ENCODE measurements at regions not wholly inside any gene's neighbourhood (a gene's known extent, or its start where the extent isn't known, plus 50 kb on each side); places are given as distances from the start of the nearest gene placed in this dataset.

DNA sequence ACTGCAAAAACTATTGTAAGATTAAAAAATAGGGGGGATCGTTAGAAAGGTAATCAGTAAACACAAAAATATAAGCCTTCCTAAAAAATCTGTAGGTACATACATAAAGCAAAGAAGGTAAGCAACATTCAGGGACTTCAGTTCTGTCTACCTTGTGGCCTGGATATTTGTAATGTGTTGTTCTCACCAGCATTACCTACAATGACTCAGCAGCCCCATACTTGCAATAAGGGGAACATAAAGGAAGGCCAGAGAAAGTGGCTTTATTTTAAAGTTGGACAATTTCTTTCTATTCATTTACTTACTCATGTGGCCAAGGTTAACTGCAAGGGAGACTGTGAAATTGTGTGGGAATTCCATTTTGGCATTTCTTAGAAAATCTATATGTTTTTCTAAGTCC is 277.2 kb upstream of the PREP start:
- TF ChIP-seq, protein P1, sequence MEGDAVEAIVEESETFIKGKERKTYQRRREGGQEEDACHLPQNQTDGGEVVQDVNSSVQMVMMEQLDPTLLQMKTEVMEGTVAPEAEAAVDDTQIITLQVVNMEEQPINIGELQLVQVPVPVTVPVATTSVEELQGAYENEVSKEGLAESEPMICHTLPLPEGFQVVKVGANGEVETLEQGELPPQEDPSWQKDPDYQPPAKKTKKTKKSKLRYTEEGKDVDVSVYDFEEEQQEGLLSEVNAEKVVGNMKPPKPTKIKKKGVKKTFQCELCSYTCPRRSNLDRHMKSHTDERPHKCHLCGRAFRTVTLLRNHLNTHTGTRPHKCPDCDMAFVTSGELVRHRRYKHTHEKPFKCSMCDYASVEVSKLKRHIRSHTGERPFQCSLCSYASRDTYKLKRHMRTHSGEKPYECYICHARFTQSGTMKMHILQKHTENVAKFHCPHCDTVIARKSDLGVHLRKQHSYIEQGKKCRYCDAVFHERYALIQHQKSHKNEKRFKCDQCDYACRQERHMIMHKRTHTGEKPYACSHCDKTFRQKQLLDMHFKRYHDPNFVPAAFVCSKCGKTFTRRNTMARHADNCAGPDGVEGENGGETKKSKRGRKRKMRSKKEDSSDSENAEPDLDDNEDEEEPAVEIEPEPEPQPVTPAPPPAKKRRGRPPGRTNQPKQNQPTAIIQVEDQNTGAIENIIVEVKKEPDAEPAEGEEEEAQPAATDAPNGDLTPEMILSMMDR (IDR thresholded peaks at IDR 0.05; ENCODE audit: low read depth, low read length, missing input control), result no peak
- no peak for TF ChIP-seq SP1 (IDR thresholded peaks at IDR 0.05)
- no peak for TF ChIP-seq EGR1 (IDR thresholded peaks at IDR 0.05; ENCODE audit: low read depth in 2 of 2)
- no peak for TF ChIP-seq YY1 (IDR thresholded peaks at IDR 0.05)
- TF ChIP-seq, protein P2, sequence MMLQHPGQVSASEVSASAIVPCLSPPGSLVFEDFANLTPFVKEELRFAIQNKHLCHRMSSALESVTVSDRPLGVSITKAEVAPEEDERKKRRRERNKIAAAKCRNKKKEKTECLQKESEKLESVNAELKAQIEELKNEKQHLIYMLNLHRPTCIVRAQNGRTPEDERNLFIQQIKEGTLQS (IDR thresholded peaks at IDR 0.05), result no peak
